ENCODE measurements at regions not wholly inside any gene's neighbourhood (a gene's known extent, or its start where the extent isn't known, plus 50 kb on each side); places are given as distances from the start of the nearest gene placed in this dataset.
"Not testable (repeated sequence)": the region's sequence is repeated elsewhere in the genome, so short reads cannot be mapped to it uniquely, and the experiment has no call there.

DNA sequence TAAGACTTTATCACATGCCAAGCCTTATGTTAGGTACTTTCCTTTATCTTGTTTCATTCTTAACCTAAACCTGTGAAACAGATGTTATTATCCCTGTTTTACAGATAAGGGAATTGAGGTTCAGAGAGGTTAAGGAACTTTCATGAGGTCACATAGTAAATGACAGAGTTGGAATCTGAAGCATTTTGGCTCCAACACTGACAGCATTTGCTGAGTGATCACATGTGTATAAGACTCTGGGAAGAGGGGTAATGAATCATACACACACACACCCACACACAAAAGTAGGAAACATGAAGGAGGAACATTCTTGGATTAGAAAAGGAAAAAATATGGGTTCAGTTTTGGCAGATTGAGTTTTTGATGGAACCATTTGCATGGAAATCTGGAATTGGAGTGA lies 212.5 kb downstream of the GJA1 start:
- DNase-seq: no peak

- DNase-seq: no peak
These were observed 214.5 kb downstream of the GJA1 start for GRCh38 chr6:121649951-121650350.

DNA sequence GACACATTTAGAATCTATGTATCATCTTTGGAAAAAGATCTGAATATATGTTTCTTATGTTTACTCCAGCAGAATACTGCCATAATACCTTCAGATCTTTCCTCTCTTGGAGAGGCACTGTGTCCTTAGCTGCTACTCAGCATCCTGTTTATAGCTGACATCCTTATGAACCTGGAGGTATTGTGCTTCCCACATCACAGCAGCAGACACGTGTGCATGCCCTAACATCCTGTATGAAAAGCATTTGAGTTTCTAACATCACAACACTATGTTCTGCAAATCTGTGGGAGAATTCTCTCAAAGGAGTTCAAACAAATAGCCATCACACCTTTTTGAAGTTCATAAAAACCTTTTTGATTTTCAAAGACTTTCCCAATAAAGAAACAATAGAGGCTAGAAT lies 216.0 kb downstream of the GJA1 start:
- DNase-seq: no peak

- no peak for DNase-seq
These were observed 216.8 kb downstream of the GJA1 start for GRCh38 chr6:121652223-121652622.

DNA sequence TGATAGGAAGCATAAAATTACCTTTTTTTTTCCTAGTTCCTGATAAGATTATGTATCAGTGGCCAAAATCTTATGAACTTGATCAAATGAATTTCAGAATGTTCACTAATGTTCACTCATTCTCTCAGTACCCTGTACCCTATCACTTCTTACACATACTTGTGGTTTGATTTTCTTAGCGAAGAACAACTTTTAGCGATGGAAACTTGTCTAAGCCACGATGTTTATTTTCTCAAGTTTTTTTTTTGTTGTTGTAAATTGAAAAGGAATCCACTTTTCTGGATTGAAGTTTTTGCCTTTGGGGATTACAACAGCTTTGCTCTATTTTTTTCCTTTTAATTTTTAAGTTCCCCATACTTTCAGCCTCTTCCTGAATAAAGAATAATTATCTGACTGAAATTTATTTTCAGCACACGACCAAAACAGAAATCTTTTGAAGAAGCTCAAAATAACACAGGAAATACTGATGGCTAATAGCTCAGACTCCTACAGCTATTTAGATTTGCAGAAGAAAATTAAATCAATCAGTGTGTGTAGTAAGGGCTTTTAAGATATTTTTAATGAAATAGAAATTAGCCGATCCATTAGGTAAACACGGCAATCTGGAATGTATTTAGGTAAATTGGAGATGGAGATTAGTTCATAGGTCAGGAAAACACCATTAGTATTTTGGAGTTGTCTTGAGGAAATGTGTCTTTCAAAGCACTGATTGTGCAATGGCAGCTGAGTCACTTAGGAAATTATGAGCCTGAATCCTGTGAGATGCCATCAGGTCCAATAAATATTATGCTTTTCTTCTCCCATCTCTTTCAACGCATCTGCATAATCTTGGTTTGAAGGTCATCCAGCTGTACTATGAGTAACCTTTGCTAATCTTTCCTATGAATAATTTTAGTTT lies 217.5 kb downstream of the GJA1 start:
- peak; percentile 75 for DNase-seq

- no peak for DNase-seq
These were observed 218.2 kb downstream of the GJA1 start for GRCh38 chr6:121653624-121654008.

- DNase-seq: no peak
These were observed 222.5 kb downstream of the GJA1 start for GRCh38 chr6:121657972-121658371.

GRCh38 chr6:121660277-121660676 lies 224.8 kb downstream of the GJA1 start:
- DNase-seq: no peak

DNA sequence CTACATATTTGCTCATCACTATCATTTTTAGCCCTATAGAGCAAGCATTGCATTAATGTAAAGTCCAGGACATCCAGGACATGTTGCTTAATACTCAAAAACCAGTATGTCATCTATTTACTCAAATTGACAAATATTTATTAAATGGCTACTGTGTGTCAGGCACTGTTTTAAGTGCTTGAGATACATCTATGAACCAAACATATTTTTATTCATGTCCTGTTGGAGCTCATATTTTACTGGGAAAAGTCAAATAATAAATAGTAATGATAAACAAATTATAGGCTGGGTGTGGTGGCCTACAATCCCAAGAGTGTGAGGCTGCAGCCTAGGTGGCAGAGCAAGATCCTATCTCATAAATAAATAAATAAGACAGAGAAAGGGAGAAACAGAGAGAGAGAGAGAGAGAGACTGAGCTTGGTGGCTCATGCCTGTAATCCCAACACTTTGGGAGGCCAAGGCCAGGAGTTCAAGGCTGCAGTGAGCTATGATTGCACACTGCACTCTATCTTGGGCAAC lies 227.9 kb downstream of the GJA1 start:
- no peak for DNase-seq

- no peak for DNase-seq
These were observed 228.7 kb downstream of the GJA1 start for GRCh38 chr6:121664158-121664557.

- DNase-seq: peak; percentile 60
These were observed 231.4 kb downstream of the GJA1 start for GRCh38 chr6:121666814-121667213.

DNA sequence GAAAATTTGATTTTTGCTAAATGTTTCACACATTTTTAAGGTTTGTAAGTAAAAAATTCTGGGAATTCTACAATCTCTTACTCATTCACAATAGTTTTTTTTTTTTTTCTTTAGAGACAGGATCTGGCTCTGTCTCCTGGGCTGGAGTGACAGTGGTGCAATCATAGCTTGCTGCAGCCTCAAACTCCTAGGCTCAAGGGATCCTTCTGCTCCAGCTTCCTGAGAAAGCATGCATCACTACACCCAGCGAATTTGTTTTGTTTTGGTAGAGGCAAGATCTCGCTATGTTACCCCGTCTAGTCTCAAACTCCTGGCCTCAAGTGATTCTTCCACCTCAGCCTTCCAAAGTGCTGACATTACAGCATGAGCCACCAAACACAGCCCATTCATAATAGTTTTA lies 232.8 kb downstream of the GJA1 start:
- DNase-seq: no peak

DNA sequence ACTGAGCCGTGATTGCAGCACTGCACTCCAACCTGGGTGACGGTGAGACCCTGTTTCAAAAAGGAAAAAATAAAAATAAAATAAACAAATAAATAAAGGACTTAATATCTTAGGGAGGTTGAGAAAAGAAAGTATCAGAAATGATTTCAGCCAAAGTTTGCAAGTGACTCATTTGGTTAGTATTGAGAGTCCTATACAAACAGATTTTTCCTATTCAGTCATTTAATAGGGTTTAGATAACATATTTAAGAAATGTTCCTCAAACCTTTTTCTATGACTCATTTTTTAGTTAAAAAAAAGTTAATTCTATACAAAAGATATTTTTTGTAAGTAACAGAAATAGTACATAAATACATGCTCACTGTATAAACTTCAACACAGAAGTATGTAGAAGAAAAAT lies 235.1 kb downstream of the GJA1 start:
- DNase-seq: no peak

DNA sequence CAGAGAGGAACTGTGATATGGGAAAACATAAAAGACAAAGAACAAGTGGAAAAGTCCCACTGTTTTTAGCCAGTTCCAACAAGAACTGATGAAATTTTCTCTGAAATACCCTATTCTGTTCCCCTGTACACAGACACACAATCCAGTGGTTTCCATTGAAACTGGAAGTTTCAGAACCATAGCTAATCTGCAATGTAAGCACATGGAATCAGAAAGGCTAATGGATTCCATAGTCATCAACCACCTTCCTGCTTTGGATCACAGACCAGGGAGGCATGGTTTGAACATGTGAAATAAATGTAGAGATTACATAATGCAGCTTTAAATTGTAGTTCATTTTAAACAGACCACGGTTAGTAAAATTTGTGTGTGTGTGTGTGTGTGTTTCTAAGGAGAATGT lies 242.1 kb downstream of the GJA1 start:
- no peak for DNase-seq

DNA sequence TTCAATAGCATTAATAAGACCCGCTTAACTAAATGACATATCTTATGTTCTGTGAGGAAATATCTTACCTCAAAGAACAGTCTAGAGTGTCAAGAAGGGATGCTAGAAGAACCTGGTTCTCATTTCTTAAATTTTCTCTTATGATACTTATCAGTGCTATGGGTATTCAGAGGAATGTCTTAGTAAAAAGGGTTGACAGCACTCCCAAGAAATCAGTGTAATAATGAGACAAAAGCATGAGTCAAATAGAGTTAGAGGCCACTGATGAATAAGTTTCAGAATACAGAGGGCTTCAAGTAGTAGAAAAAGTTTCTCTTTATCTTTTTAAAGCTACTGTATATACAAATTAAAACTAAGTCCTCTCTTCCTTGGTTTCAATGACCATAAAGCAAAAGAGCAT lies 242.8 kb downstream of the GJA1 start:
- DNase-seq: no peak

DNA sequence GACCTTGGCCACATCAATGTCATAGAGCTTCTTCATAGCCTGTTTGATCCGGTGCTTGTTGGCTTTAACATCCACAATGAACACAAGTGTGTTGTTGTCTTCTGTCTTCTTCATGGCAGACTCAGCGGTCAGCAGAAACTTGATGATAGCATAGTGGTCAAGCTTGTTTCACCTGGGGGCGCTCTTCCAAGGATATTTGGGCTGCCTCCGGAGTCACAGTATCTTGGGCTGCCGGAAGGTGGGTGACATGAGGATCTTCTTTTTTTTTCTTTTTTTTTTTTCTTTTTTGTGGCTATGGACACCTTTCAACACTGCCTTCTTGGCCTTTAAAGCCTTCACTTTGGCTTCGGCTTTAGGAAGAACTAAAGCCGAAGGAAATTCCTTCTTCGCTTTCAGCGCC lies 244.6 kb downstream of the GJA1 start:
- DNase-seq: no peak

DNA sequence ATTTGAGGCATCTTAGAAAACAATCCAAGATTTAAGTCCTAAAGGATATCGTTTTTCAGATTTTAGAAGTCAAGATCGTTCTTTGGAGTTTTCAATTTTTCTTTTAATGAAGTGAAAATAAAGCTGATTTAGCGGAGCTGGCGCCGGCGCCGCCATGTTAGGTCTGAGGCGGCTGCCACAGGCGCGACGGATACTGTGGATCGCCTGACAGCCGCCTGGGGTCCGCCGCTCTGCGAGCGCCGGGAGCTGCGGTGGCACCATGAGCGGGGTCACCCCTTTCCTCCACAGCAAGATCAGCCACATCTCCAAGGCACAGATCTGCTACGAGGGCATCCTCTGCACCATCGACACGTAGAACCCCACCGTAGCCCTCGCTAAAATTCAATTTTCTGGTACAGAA lies 247.2 kb downstream of the GJA1 start:
- DNase-seq: no peak

DNA sequence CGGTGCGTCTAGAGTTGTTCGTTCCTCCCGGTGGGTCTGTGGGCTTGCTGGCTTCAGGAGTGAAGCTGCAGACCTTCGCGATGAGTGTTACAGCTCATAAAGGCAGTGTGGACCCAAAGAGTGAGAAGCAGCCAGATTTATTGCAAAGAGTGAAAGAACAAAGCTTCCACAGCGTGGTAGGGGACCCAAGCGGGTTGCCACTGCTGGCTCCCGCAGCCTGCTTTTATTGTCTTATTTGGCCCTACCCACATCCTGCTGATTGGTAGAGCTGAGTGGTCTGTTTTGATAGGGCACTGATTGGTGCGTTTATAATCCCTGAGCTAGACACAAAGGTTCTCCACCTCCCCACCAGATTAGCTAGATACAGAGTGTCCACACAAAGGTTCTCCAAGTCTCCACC lies 250.4 kb downstream of the GJA1 start:
- DNase-seq: not testable (repeated sequence)

DNA sequence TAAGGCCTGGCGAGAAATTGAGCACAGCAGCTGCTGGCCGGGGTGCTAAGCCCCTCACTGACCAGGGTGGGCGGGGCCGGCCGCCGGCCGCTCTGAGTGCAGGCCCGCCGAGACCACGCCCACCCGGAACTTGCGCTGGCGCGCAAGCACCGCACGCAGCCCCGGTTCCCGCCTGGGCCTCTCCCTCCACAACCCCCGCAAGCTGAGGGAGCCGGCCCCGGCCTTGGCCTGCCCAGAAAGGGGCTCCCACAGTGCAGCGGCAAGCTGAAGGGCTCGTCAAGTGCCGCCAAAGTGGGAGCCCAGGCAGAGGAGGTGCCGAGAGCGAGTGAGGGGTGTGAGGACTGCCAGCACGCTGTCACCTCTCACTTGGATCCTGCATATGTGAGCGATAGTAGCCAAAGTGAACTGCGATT lies 251.2 kb downstream of the GJA1 start:
- DNase-seq: no peak

GRCh38 chr6:121688974-121689373 lies 253.5 kb downstream of the GJA1 start:
- no peak for DNase-seq

DNA sequence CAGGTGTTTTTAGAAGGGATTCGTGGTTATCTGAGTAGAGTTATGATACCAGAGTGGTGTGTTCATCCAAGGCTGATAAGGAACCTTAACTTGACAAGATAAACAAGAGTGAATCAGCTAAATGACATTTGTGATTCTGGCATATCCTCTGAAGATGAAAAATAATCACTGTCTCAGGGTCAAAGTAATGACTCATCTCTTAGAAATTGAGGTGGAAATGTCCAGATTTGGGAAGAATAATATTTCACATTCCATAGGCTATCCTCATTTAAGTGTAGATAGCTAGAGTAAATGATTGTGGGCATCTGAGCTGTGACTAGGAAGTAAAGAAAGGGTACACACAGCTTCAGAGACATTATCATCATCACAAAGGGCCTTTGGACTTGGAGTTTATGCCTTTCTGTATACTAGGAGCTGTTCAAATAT lies 255.7 kb downstream of the GJA1 start:
- DNase-seq: no peak

GRCh38 chr6:121694389-121694788 lies 258.9 kb downstream of the GJA1 start:
- no peak for DNase-seq

- no peak for DNase-seq
These were observed 259.4 kb downstream of the GJA1 start for GRCh38 chr6:121694801-121695251.

DNA sequence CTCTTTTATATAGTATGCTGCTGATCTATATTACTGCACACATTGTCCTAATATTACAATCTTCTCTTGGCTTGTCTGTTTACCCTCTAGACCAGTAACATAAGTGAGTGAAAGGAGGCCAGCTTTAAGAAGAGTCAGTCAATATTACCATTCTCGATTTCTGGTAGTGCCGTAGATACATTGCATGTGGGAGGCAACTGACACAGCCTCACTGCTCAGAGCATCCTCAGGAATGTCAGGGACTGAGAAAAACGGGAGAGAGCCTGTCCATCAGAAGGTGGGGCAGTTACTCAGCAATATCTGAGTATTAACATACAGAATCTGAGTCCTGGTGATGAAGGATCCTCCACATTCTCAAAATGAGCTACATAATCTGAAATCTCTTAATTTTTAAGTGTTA lies 259.9 kb downstream of the GJA1 start:
- DNase-seq: no peak

GRCh38 chr6:121697921-121698320 lies 262.5 kb downstream of the GJA1 start:
- no peak for DNase-seq

Measured in amniotic stem cell (primary cell).